Keratinocyte (primary cell): ENCODE measurements at regions not wholly inside any gene's neighbourhood (a gene's known extent, or its start where the extent isn't known, plus 50 kb on each side); places are given as distances from the start of the nearest gene placed in this dataset.

Source experiments
- DNase-seq: peaks from one replicate; pipeline ENCODE4 v3.0.0-alpha.2; 2011; ENCODE audit warnings: low read depth, missing footprints, low spot score
- FAIRE-seq: peaks from 2 replicates; lab custom pipeline; 2011; peaks lifted over from hg19 to GRCh38; lab: Jason Lieb, UNC
- H2AFZ ChIP-seq: 2 replicates; pipeline ENCODE4 v1.6.0; 2012; ENCODE audit warnings: low read length, control low read depth, inconsistent platforms; ENCODE audit not compliant: control insufficient read depth
- H3K27ac ChIP-seq: 2 replicates; pipeline ENCODE4 v1.5.1; 2011; ENCODE audit warnings: low read length; ENCODE audit not compliant: control insufficient read depth, insufficient read depth
- H3K27me3 ChIP-seq: 3 replicates; pipeline ENCODE4 v1.6.0; 2011; ENCODE audit warnings: low read length; ENCODE audit not compliant: control insufficient read depth, insufficient read depth; ENCODE audit errors: extremely low read depth
- H3K36me3 ChIP-seq, 2 experiments: 2 replicates in 1 of 2; 3 replicates in 1 of 2; pipeline ENCODE4 v1.5.1; 2011; ENCODE audit warnings: low read length in 2 of 2, mild to moderate bottlenecking in 1 of 2; ENCODE audit not compliant: control insufficient read depth in 2 of 2, insufficient read depth in 2 of 2; ENCODE audit errors: extremely low read depth in 1 of 2
- H3K4me1 ChIP-seq: 3 replicates; pipeline ENCODE4 v1.5.1; 2011; ENCODE audit warnings: low read length; ENCODE audit not compliant: control insufficient read depth, insufficient read depth; ENCODE audit errors: extremely low read depth
- H3K4me2 ChIP-seq: 3 replicates; pipeline ENCODE4 v1.6.0; 2011; ENCODE audit warnings: low read depth, low read length; ENCODE audit not compliant: control insufficient read depth, insufficient read depth; ENCODE audit errors: extremely low read depth
- H3K4me3 ChIP-seq, 3 experiments: fragments of 200-600 bp in 1 of 3; sonication (generic) in 1 of 3; 2 replicates in 2 of 3; 3 replicates in 1 of 3; pipeline ENCODE4 v1.5.1; 2011 to 2016; ENCODE audit warnings: low read length in 3 of 3, mild to moderate bottlenecking in 3 of 3, control low read depth in 2 of 3, inconsistent platforms in 1 of 3, low read depth in 1 of 3, mixed read lengths in 1 of 3, mixed run types in 1 of 3, moderate library complexity in 1 of 3; ENCODE audit not compliant: control insufficient read depth in 2 of 3, insufficient read depth in 2 of 3; ENCODE audit errors: extremely low read depth in 1 of 3
- H3K79me2 ChIP-seq: 2 replicates; pipeline ENCODE4 v1.6.0; 2012; ENCODE audit warnings: low read length; ENCODE audit not compliant: control insufficient read depth, insufficient read depth
- H3K9ac ChIP-seq: 3 replicates; pipeline ENCODE4 v1.6.0; 2011; ENCODE audit warnings: low read length; ENCODE audit not compliant: control insufficient read depth, insufficient read depth; ENCODE audit errors: extremely low read depth
- H3K9me1 ChIP-seq: 3 replicates; pipeline ENCODE4 v1.6.0; 2011; ENCODE audit warnings: low read length; ENCODE audit not compliant: control insufficient read depth, insufficient read depth; ENCODE audit errors: extremely low read depth
- H3K9me3 ChIP-seq: 2 replicates; pipeline ENCODE4 v1.5.1; 2012; ENCODE audit warnings: low read depth, low read length; ENCODE audit not compliant: control insufficient read depth
- H4K20me1 ChIP-seq: 3 replicates; pipeline ENCODE4 v1.6.0; 2011; ENCODE audit warnings: low read length; ENCODE audit not compliant: control insufficient read depth, insufficient read depth; ENCODE audit errors: extremely low read depth
- CTCF ChIP-seq, 3 experiments: IDR thresholded peaks in 1 of 3; conservative IDR thresholded peaks in 1 of 3; optimal IDR thresholded peaks in 1 of 3; 2 replicates in 2 of 3; 3 replicates in 1 of 3; pipeline versions ENCODE3 to v1.5.1; 2011; ENCODE audit warnings: low read length in 3 of 3, mild to moderate bottlenecking in 3 of 3, moderate library complexity in 2 of 3, control low read depth in 1 of 3, inconsistent platforms in 1 of 3; ENCODE audit not compliant: insufficient read depth in 2 of 3; ENCODE audit errors: extremely low read depth in 1 of 3
- EZH2 ChIP-seq: IDR thresholded peaks from one replicate; pipeline ENCODE4 v1.6.1; 2012; ENCODE audit warnings: inconsistent platforms, mild to moderate bottlenecking, low read length, moderate library complexity
- dilution Hi-C: fragments of 300-500 bp; cut with MboI; formaldehyde crosslinking; loops from one replicate; pipeline ENCODE4 v1.7.0; 2020; ENCODE audit warnings: low sequenced_read_pairs; ENCODE audit not compliant: extremely low pct_ligation_motif_present

GRCh38 chr2:16493788-16494187 lies 171.8 kb downstream of the CYRIA start:
- H3K4me1 ChIP-seq: no peaks in the 10 kb centered on the region
- no peak overlapping the region for H3K9ac ChIP-seq
- no peaks in the 10 kb centered on the region for H3K27me3 ChIP-seq
- no peak overlapping the region for H3K27ac ChIP-seq
- H2AFZ ChIP-seq: no peak overlapping the region
- no peaks in the 10 kb centered on the region for H4K20me1 ChIP-seq
- no peaks in the 10 kb centered on the region for H3K36me3 ChIP-seq
- FAIRE-seq (no peak), DNase-seq (no peak)
- H3K79me2 ChIP-seq: no peaks in the 10 kb centered on the region
- H3K9me3 ChIP-seq: no peaks in the 10 kb centered on the region
- dilution Hi-C loops: no loop called here
- TF ChIP-seq CTCF (optimal IDR thresholded peaks at IDR 0.05 in 1 of 3, IDR thresholded peaks at IDR 0.05 in 1 of 3, conservative IDR thresholded peaks at IDR 0.05 in 1 of 3; ENCODE audit: extremely low read depth in 1 of 3, insufficient read depth in 2 of 3, low read length in 3 of 3): no peak
- no peak for TF ChIP-seq EZH2
- H3K4me3 ChIP-seq: no peak overlapping the region
- no peaks in the 10 kb centered on the region for H3K9me1 ChIP-seq
- H3K4me2 ChIP-seq: no peak overlapping the region

- no peak overlapping the region for H3K27ac ChIP-seq
- H4K20me1 ChIP-seq: no peaks in the 10 kb centered on the region
- peak; percentile 29 to 59 (median 30) for TF ChIP-seq CTCF (optimal IDR thresholded peaks at IDR 0.05 in 1 of 3, IDR thresholded peaks at IDR 0.05 in 1 of 3, conservative IDR thresholded peaks at IDR 0.05 in 1 of 3; ENCODE audit: extremely low read depth in 1 of 3, insufficient read depth in 2 of 3, low read length in 3 of 3)
- no peak for TF ChIP-seq EZH2
- no peak overlapping the region for H3K4me2 ChIP-seq
- H3K36me3 ChIP-seq: no peaks in the 10 kb centered on the region
- H3K27me3 ChIP-seq: no peaks in the 10 kb centered on the region
- H3K9ac ChIP-seq: no peak overlapping the region
- H3K4me3 ChIP-seq: no peak overlapping the region
- DNase-seq: no peak
- dilution Hi-C loops: no loop called here
- H3K79me2 ChIP-seq: no peaks in the 10 kb centered on the region
- H3K4me1 ChIP-seq: no peaks in the 10 kb centered on the region
- H2AFZ ChIP-seq: no peak overlapping the region
- no peak for FAIRE-seq
- no peaks in the 10 kb centered on the region for H3K9me3 ChIP-seq
- no peaks in the 10 kb centered on the region for H3K9me1 ChIP-seq
Observed at GRCh38 chr2:16487686-16488085, 177.9 kb downstream of the CYRIA start.
